ENCODE measurements at regions not wholly inside any gene's neighbourhood (a gene's known extent, or its start where the extent isn't known, plus 50 kb on each side); places are given as distances from the start of the nearest gene placed in this dataset.

GRCh38 chr6:99741092-99741491 lies 134.5 kb downstream of the PRDM13 start:
- TF ChIP-seq CTCF (IDR thresholded peaks at IDR 0.05): no peak
- TF ChIP-seq POLR2A (IDR thresholded peaks at IDR 0.05): no peak

Measured in esophagus squamous epithelium (tissue), 4 donors.